ENCODE measurements at regions not wholly inside any gene's neighbourhood (a gene's known extent, or its start where the extent isn't known, plus 50 kb on each side); places are given as distances from the start of the nearest gene placed in this dataset.

- no peak for DNase-seq
Measured at GRCh38 chr7:95718577-95719410, 53.6 kb upstream of the DYNC1I1 start.

- DNase-seq, result no peak
Measured at GRCh38 chr7:95716357-95717122, 55.8 kb upstream of the DYNC1I1 start.

- DNase-seq, result no peak
Measured at GRCh38 chr7:95715274-95715673, 57.1 kb upstream of the DYNC1I1 start.

GRCh38 chr7:95710711-95711110 is 61.6 kb upstream of the DYNC1I1 start:
- no peak for DNase-seq

GRCh38 chr7:95700917-95701316 is 71.4 kb upstream of the DYNC1I1 start:
- no peak for DNase-seq

GRCh38 chr7:95694334-95694733 is 78.0 kb upstream of the DYNC1I1 start:
- DNase-seq, result no peak

- DNase-seq, result no peak
Measured at GRCh38 chr7:95693551-95694333, 78.6 kb upstream of the DYNC1I1 start.

GRCh38 chr7:95691464-95691863 is 80.9 kb upstream of the DYNC1I1 start:
- no peak for DNase-seq

GRCh38 chr7:95690367-95690947 is 81.9 kb upstream of the DYNC1I1 start:
- DNase-seq, result peak in 1 of 2 donors; percentile 9

- DNase-seq, result no peak
Measured at GRCh38 chr7:95688931-95689495, 83.3 kb upstream of the DYNC1I1 start.

GRCh38 chr7:95687759-95688343 is 84.5 kb upstream of the DYNC1I1 start:
- DNase-seq, result no peak

- DNase-seq, result peak in 1 of 2 donors; percentile 28
Measured at GRCh38 chr7:95686109-95686508, 86.2 kb upstream of the DYNC1I1 start.

- DNase-seq, result no peak
Measured at GRCh38 chr7:95684505-95684904, 87.8 kb upstream of the DYNC1I1 start.

- DNase-seq, result no peak
Measured at GRCh38 chr7:95684037-95684436, 87.7 kb upstream of the PDK4 start.

- DNase-seq, result no peak
Measured at GRCh38 chr7:95682913-95683312, 86.6 kb upstream of the PDK4 start.

- DNase-seq, result no peak
Measured at GRCh38 chr7:95676691-95677090, 80.4 kb upstream of the PDK4 start.

- no peak for DNase-seq
Measured at GRCh38 chr7:95675632-95676031, 79.3 kb upstream of the PDK4 start.

- DNase-seq, result no peak
Measured at GRCh38 chr7:95675016-95675415, 78.7 kb upstream of the PDK4 start.

- no peak for DNase-seq
Measured at GRCh38 chr7:95674101-95674500, 77.8 kb upstream of the PDK4 start.

- DNase-seq, result no peak
Measured at GRCh38 chr7:95672434-95672833, 76.1 kb upstream of the PDK4 start.

- DNase-seq, result no peak
Measured at GRCh38 chr7:95669513-95669912, 73.2 kb upstream of the PDK4 start.

- DNase-seq, result no peak
Measured at GRCh38 chr7:95668504-95669018, 72.2 kb upstream of the PDK4 start.
